ENCODE measurements at regions not wholly inside any gene's neighbourhood (a gene's known extent, or its start where the extent isn't known, plus 50 kb on each side); places are given as distances from the start of the nearest gene placed in this dataset.

DNA sequence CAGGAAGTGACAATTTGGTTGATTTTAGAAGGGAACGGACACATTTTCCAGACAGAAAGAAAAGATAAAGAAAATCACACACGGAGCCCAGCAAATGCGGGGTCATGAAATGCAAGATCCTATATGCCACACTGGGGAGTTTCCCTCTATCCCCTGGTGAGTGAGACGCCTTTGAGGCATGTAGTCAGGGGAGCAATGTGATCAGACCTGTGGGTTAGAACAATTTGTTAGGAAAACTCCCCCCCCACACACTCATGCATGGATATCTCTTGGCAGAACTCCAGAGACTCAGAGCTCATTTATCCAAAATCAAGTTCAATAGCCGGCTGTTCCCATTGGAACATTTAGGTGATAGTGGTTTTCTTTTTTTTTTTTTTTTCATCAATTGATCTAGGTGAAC, 71.7 kb upstream of the TRIO start:
- H3K27me3 ChIP-seq: no peaks in the 10 kb centered on the region
- no peaks in the 10 kb centered on the region for H4K20me1 ChIP-seq
- no peaks in the 10 kb centered on the region for H3K9me3 ChIP-seq
- no peak overlapping the region for H3K9ac ChIP-seq
- no peak overlapping the region for H3K4me3 ChIP-seq
- no peak overlapping the region for H3K27ac ChIP-seq
- no peaks in the 10 kb centered on the region for H3K4me1 ChIP-seq
- H3K36me3 ChIP-seq: no peaks in the 10 kb centered on the region
- no peak for TF ChIP-seq Cebpa-rat (IDR thresholded peaks at IDR 0.05)
- no peak overlapping the region for H3K4me2 ChIP-seq

DNA sequence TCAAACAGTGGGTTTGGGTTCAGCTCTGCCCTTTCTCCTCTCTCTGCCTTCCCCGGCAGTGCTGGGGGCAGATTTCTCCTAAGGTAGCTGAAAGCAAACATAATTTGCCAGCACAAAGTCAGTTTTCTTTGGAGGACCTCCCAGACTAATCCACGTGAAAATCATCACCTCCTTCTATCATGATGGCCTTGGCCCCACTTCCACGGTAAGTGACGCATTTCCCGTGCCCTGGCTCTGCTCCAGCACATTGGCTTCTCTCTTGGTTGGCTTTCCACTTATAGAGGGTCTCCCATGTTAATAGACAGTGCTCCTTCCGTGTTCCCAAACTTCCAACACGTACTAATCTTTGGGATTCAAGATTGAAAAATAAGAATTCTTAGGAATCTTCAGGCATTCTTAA, 74.1 kb upstream of the TRIO start:
- H3K4me3 ChIP-seq: no peak overlapping the region
- no peaks in the 10 kb centered on the region for H4K20me1 ChIP-seq
- H3K9me3 ChIP-seq: no peaks in the 10 kb centered on the region
- no peaks in the 10 kb centered on the region for H3K4me1 ChIP-seq
- H3K27ac ChIP-seq: no peak overlapping the region
- no peaks in the 10 kb centered on the region for H3K27me3 ChIP-seq
- no peaks in the 10 kb centered on the region for H3K36me3 ChIP-seq
- no peak overlapping the region for H3K4me2 ChIP-seq
- TF ChIP-seq Cebpa-rat (IDR thresholded peaks at IDR 0.05): no peak
- no peak overlapping the region for H3K9ac ChIP-seq

DNA sequence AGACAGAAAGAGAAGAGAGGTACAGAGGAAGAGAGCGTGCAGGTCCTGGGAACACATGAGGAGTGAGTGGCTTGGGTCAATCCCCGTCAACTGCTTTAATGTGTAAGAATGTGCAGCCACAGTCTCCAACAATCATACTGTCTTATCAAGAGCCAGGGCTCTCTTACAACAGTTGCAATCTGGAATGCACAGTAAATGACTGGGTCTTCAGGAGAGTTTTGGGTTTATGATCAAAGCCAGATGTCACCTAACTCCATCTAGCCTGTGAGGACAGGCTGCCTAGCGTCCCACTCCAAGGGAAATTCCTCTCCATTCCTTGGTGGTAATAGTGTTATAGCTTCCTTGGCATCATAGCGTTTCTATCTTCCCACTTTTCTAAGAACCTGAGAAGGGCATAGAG, 75.0 kb upstream of the TRIO start:
- Histone ChIP-seq H3K9me3 (no peaks in the 10 kb centered on the region), H3K4me2 (no peak overlapping the region), H4K20me1 (no peaks in the 10 kb centered on the region), H3K36me3 (no peaks in the 10 kb centered on the region), H3K4me1 (no peaks in the 10 kb centered on the region), H3K27me3 (no peaks in the 10 kb centered on the region), H3K9ac (no peak overlapping the region), H3K27ac (no peak overlapping the region), H3K4me3 (no peak overlapping the region)
- no peak for TF ChIP-seq Cebpa-rat (IDR thresholded peaks at IDR 0.05)

DNA sequence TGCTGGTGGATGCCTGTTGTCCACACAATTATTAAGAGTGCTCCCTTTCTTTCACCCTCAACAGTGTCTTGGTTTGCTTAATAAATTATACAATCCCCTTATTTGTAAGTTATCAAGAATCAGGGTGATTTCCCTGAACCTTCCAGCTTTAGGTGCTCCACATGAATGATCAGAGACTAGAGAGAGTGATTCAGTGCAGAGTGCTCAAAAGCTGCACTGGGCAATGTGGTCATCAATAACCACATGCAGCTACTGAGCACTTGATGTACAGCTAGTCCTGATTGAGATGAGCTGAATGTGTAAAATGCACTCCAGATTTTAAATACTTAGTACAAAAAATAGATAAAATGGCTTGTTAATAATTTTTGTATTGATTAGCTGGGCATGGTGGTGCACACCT, 76.8 kb upstream of the TRIO start:
- no peak for TF ChIP-seq Cebpa-rat (IDR thresholded peaks at IDR 0.05)
- H3K27ac ChIP-seq: no peak overlapping the region
- no peaks in the 10 kb centered on the region for H3K9me3 ChIP-seq
- H3K4me3 ChIP-seq: no peak overlapping the region
- H3K27me3 ChIP-seq: no peaks in the 10 kb centered on the region
- no peak overlapping the region for H3K4me2 ChIP-seq
- no peak overlapping the region for H3K9ac ChIP-seq
- H4K20me1 ChIP-seq: no peaks in the 10 kb centered on the region
- H3K36me3 ChIP-seq: no peaks in the 10 kb centered on the region
- H3K4me1 ChIP-seq: no peaks in the 10 kb centered on the region

DNA sequence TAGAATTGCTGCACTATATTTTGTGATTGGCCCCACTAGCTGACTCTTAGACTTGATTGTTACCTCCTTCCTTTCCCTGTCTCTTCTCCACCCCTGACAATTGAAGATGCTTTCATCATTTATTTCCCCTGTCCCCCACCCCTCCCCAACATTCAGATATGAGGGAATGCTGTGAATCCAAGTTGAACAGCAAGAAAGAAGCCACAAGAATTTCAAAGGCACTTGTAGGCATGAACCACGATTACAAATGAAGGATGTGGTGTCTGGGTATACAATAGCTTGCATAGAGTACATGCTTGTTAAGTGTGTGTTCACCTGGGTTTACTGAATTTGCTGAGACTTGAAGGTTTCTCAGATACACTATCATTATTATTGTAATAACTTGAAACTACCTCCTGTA, 78.3 kb upstream of the TRIO start:
- Histone ChIP-seq H3K9ac (no peak overlapping the region), H3K27me3 (no peaks in the 10 kb centered on the region), H3K27ac (no peak overlapping the region), H3K36me3 (no peaks in the 10 kb centered on the region), H4K20me1 (no peaks in the 10 kb centered on the region), H3K4me3 (no peak overlapping the region), H3K9me3 (no peaks in the 10 kb centered on the region), H3K4me2 (no peak overlapping the region), H3K4me1 (no peaks in the 10 kb centered on the region)
- TF ChIP-seq Cebpa-rat (IDR thresholded peaks at IDR 0.05): no peak

DNA sequence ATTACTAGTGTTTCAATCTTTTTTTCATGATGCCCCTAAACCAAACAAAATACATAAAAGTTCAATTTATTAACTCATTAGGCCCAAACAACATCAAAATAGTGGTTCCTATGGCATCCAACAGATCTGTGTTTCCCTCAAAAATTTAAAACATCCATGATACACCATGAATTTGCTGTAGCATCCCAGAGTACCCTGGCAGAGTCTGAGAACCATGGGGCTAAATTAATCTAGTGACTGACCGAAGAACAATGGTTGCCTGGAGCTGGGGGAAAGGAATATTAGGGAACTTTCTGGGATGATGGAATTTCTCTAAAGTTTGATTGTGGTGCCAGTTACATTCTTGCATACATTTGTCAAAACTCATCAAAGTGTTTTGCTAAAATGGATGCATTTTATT, 79.5 kb upstream of the TRIO start:
- H3K4me3 ChIP-seq: no peak overlapping the region
- no peak for TF ChIP-seq Cebpa-rat (IDR thresholded peaks at IDR 0.05)
- H3K27ac ChIP-seq: no peak overlapping the region
- H3K4me2 ChIP-seq: no peak overlapping the region
- no peak overlapping the region for H3K9ac ChIP-seq
- H3K9me3 ChIP-seq: no peaks in the 10 kb centered on the region
- no peaks in the 10 kb centered on the region for H3K36me3 ChIP-seq
- H4K20me1 ChIP-seq: no peaks in the 10 kb centered on the region
- no peaks in the 10 kb centered on the region for H3K4me1 ChIP-seq
- no peaks in the 10 kb centered on the region for H3K27me3 ChIP-seq

DNA sequence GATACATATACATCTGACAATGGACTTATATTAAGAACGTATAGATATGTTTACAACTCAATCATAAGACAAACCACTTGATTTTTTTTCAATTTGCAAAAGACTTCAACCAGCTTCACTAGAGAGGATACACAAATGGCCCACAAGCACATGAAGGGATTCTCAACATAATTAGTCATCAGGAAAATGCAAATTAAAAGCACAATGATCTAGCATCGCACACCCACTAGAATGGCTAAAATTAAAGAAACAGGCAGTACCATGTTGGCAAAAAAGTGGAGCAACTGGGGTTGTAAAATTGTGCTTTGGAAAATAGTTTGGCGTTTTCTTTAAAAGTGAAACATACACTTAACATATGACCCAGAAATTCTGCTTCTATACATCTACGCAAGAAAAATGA, 80.0 kb upstream of the TRIO start:
- no peaks in the 10 kb centered on the region for H3K9me3 ChIP-seq
- no peak for TF ChIP-seq Cebpa-rat (IDR thresholded peaks at IDR 0.05)
- no peaks in the 10 kb centered on the region for H4K20me1 ChIP-seq
- no peak overlapping the region for H3K4me2 ChIP-seq
- no peaks in the 10 kb centered on the region for H3K36me3 ChIP-seq
- no peaks in the 10 kb centered on the region for H3K4me1 ChIP-seq
- H3K27me3 ChIP-seq: no peaks in the 10 kb centered on the region
- no peak overlapping the region for H3K27ac ChIP-seq
- H3K9ac ChIP-seq: no peak overlapping the region
- no peak overlapping the region for H3K4me3 ChIP-seq

DNA sequence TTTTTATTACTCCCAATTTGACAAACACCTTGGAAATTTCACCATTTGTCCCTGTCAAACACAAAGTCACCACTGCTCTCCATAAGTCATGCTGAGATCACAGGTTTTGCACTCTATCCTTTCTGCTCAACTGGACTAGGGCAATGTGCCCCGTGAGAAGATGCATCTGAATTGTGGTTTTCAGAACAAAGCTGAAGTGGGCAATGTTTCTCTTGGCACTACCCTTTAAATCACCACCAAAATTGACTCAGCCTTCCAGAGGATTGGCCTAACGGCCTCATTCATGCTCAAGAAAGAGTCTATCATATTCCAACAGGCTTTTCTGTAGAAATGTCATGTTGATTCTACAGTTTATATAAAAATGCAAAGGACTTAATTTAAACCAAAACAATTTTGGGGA, 81.0 kb upstream of the TRIO start:
- Histone ChIP-seq H3K9ac (no peak overlapping the region), H3K9me3 (no peaks in the 10 kb centered on the region), H3K36me3 (no peaks in the 10 kb centered on the region), H3K27me3 (no peaks in the 10 kb centered on the region), H3K4me2 (no peak overlapping the region), H4K20me1 (no peaks in the 10 kb centered on the region), H3K4me3 (no peak overlapping the region), H3K4me1 (no peaks in the 10 kb centered on the region), H3K27ac (no peak overlapping the region)
- no peak for TF ChIP-seq Cebpa-rat (IDR thresholded peaks at IDR 0.05)

DNA sequence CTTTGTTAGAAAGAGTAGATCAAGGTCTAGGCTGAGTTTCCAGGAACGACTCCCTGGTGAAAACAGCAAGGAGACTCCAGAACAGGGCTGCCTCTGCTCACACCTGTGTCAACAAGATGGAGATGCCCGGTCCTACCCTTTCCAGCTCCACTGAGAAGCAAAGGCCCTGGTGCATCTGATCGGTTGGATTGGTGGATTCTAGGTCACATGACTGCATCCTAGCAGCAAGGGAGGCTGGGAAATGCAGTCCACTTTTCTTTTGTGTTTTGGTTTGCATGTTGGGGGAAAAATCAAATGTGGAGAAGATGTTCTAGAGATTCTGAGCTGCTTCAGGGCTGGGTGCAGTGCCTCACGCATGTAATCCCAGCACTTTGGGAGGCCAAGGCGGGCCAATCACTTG, 82.0 kb upstream of the TRIO start:
- Histone ChIP-seq H3K4me3 (no peak overlapping the region), H3K27ac (no peak overlapping the region), H3K9me3 (no peaks in the 10 kb centered on the region), H3K4me2 (no peak overlapping the region), H3K4me1 (no peaks in the 10 kb centered on the region), H3K9ac (no peak overlapping the region), H3K36me3 (no peaks in the 10 kb centered on the region), H4K20me1 (no peaks in the 10 kb centered on the region), H3K27me3 (no peaks in the 10 kb centered on the region)
- TF ChIP-seq Cebpa-rat (IDR thresholded peaks at IDR 0.05): no peak

DNA sequence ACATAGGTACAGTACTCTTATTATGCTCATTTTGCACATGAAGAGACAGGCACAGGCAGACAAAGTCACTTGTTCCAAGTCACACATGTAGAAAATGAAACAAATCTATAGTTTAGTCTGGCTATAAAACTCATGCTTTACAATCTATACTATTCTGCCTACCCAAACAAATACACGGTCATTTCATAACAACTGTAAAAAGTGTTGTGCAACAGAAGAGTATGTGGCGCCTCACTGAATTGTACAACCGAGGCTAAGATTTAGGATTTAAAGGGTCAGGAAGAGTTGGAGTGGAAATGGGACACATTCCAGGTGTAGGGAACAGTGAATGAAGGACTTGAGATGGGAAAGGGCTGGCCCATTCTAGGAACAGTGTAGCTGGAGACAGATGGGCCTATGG, 82.9 kb upstream of the TRIO start:
- no peaks in the 10 kb centered on the region for H3K36me3 ChIP-seq
- H3K9me3 ChIP-seq: no peaks in the 10 kb centered on the region
- no peaks in the 10 kb centered on the region for H3K27me3 ChIP-seq

DNA sequence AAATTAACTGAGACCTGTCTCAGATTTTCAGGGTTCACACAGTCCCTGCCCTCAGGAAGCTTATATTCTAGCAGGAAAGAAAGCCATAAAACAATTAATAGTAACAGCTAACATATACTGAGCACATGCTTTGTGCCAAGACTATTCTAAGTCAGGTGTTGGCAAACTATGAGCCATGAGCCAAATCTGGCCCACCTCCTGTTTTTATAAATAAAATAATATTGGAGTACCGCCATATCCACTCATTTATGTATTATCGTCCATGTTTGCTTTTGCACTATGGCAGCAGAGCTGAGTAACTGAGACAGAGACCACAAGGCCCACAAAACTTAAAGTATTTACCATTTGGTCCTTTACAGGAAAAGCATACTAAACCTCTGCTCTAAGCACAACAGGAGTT, 83.3 kb upstream of the TRIO start:
- H4K20me1 ChIP-seq: no peaks in the 10 kb centered on the region
- no peak overlapping the region for H3K4me2 ChIP-seq
- TF ChIP-seq Cebpa-rat (IDR thresholded peaks at IDR 0.05): no peak
- H3K36me3 ChIP-seq: no peaks in the 10 kb centered on the region
- no peak overlapping the region for H3K9ac ChIP-seq
- no peak overlapping the region for H3K4me3 ChIP-seq
- no peaks in the 10 kb centered on the region for H3K27me3 ChIP-seq
- no peaks in the 10 kb centered on the region for H3K9me3 ChIP-seq
- no peak overlapping the region for H3K27ac ChIP-seq
- no peaks in the 10 kb centered on the region for H3K4me1 ChIP-seq

More for the DNA sequence above, 82.9 kb upstream of the TRIO start:
- Histone ChIP-seq H3K27ac (no peak overlapping the region), H3K9ac (no peak overlapping the region), H3K4me3 (no peak overlapping the region), H3K4me1 (no peaks in the 10 kb centered on the region), H4K20me1 (no peaks in the 10 kb centered on the region), H3K4me2 (no peak overlapping the region)
- TF ChIP-seq Cebpa-rat (IDR thresholded peaks at IDR 0.05): no peak
